Forelimb muscle (tissue), 1 donor: ENCODE measurements at regions not wholly inside any gene's neighbourhood (a gene's known extent, or its start where the extent isn't known, plus 50 kb on each side); places are given as distances from the start of the nearest gene placed in this dataset.
A peak's percentile ranks its signal among the peaks of the same experiment; 100 is the strongest.

Source experiments
- DNase-seq: peaks from one replicate; pipeline ENCODE4 v3.0.0-alpha.2; 2013; ENCODE audit warnings: low read depth

DNA sequence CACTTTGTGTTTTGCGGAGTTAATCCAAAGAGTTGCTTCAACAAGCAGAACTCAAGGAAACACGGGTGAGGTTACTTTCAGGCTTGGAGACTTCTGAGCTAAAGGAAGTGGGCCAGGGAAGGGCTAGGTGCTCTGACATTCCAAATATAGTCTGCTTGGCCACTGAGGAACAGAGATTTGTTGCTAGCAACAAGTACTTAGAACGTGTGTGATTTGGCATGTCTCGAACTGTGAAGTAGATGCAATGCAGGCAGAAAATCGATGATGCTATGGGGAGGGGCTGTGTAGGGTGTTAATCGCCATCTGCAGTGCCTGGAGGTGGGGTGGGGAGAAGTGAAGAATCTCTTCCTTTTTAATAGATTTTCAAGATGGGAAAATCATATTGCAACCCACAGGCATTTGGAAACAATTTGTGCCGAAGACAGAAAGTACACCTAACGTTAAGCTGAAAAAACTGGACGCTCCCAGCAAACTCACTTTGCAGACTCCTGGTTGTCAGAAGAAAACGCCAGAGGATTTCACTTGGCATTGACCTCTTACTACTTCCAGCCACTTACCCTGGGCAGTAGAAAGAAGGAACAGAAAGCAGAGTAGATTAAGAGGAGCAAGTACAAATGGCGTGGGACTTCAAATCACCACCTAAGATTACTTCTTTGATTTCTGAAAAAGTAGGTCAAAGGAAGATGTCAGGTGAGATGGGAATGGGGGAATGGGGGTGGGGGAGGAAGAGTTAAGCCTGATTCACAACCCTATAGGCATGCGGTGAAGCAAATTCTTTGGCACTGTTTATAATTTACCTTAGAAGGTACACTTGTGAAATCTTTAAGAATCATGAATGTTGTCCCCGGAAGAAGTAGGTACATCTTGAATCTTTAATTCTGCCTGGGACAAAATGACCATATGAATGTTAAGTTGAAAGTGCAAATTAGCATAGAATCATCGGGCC, 314.1 kb downstream of the CD83 start:
- DNase-seq = no peak

DNA sequence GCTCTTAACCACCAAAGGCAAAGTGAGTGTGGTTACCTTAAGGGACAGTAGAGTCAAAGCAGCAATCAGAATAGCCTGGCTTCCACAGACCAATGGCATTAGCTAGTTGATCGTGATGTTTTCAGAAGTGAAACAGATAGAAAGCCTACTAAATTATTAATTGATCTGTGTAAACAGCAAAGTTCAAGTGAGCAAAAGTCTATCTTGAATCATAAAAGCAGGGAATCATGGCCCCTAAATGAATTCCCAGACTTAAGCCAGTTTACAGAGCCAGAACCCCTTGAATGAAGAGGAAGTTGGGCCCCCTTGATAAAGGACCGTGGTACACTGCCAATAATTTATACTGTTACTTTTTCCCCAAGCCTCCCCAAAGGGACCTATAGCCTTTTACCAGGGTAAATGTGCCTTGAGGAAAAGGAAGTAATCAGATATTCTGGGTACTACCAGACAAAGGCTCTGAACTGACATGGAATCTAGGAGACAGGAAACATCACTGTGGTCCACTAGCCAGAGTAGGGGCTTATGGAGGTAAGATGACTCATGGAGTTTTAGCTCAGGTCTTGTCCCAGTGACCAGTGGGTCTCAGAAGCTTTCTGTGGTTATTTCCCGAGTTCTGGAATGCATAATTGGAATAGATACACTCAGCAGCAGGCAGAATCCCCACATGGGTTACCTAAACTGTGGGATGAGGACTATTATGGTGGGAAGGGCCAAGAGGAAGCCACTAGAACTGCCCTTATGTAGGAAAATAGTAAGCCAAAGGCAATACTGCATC, 317.5 kb downstream of the CD83 start:
- no peak for DNase-seq

- DNase-seq = no peak
These were observed 319.1 kb downstream of the CD83 start for GRCh38 chr6:14436592-14437132.

DNA sequence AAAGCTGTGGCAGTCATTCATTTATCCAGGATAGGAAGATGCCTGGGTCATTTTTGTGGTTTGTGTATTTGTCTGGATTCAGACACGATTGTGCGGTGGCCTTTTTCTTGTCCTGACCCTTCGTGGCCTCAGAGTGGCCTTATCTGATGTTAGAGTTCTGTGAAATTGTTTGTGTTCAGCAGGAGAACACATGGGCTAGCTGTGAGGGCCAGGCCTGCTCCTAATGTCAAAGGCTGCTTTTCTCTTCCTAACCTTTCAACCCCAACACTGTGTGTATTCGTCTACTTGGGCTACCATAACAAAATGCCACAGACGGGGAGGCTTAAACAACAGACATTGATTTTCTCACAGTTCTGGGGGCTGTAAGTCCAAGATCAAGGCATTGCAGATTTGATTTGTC, 321.8 kb downstream of the CD83 start:
- no peak for DNase-seq

GRCh38 chr6:14440215-14440910, 322.8 kb downstream of the CD83 start:
- no peak for DNase-seq

GRCh38 chr6:14440940-14441781, 323.6 kb downstream of the CD83 start:
- DNase-seq = peak; percentile 60

GRCh38 chr6:14442242-14442641, 324.7 kb downstream of the CD83 start:
- no peak for DNase-seq

- no peak for DNase-seq
These were observed 326.2 kb downstream of the CD83 start for GRCh38 chr6:14443629-14444268.

DNA sequence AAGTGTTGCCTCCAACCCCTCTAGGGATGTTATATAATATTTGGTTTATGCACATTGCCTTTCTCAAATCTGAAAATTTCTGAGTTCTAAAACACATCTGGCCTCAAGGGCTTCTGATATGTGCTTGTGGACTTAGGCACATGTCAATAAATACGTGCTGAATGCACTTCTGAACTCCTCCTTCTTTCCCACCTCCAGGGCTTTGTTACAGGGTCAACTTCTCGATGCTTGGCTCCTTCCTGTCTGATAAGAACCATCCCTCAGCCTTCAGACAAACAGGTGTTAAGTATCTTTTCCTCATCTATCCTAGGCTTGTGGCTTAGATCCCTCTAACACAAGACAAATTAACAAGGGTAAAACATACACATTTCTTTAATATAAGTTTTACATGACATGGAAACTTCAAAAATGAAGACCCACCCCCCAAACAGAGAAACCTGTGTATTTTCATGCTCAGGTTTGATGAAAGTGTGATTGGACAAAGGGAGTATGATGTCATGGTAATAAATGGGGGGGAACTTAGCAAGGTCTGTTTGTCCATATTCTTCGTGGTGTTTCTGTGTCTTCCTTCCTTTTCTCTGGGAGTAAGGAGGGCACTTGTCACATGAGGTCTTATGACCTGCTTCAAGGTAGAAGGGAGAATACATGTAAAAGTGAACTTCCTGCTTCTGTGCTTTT, 326.9 kb downstream of the CD83 start:
- DNase-seq = no peak

GRCh38 chr6:14447240-14447639, 329.7 kb downstream of the CD83 start:
- DNase-seq = no peak

GRCh38 chr6:14448246-14448645, 330.7 kb downstream of the CD83 start:
- no peak for DNase-seq

DNA sequence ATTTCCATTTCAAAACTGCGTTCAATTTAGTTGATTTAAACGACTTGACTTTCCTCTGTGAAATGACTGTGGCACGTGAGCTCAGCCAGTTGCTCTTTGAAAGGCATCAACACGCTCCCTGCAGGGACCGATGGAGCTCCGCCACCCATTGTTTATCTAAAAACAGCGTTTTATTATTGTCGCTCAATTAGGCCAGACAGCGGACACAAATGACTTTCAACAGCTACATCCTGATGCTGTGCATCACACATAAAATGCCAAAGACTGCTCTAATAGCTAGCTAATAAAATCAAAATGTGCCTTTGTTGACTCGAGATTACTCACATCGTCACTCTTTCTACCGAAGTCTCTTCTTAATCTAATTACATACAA, 332.5 kb downstream of the CD83 start:
- no peak for DNase-seq

GRCh38 chr6:14450578-14450977, 333.0 kb downstream of the CD83 start:
- no peak for DNase-seq

DNA sequence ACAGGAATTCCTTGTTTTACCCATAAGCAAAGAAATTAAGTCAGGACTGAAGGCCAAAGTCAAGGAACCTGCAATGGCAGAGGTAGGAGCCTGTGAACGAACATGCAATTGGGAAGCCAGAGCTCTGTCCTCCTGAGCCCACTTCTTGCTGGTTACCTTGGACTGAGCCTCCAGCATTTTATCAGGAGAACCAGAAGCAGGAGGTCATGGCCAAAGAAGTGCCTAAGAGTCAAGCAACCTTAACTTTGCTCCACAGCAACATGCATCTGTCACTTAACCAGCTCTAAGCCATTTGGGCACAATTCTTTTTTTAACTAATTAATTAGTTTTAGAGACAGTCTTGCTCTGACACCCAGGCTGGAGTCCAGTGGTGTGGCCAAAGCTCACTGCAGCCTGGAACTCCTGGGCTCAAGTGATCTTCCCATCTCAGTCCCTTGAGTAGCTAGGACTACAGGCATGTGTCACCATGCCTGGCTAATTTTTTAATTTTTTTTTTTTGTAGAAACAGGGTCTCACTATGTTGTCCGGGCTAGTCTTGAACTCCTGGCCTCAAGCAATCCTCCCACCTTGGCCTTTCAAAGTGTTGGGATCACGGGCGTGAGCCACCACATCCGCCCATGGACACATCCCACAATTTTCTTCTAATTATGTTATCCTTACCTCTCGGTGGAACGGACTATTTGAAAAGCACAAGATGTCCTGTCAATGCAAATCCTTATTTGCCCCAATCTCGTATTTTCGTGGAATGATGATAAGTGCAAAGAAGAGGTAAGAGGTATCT, 334.2 kb downstream of the CD83 start:
- no peak for DNase-seq

DNA sequence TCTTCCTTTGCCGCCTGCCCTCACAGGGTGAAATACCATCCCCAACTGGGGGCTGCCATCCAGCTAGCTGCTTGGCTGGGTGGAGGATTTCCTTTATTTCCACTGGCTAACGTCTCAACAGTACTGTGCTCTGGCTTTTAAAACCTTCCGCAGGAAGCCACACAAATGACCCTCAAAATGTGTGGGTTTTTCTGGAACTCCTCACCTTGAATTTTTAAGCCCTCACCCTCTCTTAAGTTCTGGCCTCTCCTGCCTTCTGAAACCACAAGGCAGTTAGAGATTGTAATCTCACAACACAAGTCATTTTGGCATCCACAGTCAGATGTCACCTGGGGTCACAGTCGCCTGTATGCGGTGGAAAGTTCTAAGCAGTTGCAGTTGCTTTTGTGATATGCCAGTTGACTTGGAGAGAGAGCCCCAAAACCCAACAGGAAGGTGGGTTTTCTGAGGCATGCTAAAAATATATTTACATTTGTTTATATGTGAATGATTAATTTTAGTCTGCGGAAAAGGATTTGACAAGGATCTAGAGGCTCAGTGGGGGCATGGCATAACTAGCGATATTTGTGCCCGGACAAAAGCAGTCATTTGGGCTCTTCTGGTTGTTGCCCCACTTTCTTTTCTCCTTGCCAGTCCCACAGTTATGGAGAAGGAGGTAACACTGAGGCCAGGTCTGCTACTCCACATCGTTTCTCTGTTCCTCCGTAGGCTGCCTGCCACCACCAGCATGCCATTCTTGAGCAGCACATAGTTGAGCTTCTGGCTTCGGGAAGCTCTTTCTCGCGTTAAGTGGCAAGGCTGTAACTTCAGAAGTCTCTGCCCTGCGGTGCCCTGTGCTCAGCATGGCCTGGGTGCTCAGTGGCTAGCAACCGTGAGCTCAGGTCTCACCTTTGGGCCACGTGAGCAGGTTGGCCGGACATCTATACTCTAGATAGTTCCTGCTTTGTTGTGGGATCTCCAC, 335.3 kb downstream of the CD83 start:
- no peak for DNase-seq

DNA sequence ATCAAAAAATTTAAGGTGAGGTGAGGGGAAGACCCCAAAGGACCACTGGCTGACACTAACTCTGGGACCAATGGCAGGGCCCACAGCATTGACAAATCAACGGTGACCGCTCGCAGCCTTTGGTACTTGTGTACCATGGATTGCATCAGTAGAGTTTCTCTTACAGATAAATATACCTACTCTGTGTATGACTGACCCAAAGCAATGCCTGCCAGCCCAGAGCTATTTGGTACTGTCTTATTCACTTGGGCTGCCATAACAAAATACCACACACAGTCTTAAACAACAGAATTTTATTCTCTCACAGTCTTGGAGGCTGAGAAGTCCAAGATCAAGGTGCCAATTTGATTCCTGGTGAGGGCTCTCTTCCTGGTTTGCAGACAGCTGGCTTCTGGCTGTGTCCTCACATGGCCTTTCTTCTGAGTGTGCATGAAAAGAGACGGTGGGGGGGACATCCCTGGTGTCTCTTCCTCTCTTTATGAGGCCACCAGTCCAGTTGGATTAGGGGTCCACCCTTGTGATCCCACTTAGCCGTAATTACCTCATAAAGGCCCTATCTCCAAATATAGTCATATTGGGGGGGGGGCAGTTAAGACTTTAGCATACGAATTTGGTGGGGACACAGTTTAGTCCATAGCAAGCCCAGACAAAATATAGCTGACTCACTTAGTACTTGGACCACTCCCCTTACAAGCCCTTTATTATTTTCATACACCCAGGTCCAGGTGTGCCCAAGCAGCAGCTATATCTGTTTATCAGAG, 336.3 kb downstream of the CD83 start:
- no peak for DNase-seq

GRCh38 chr6:14454473-14454775, 336.9 kb downstream of the CD83 start:
- DNase-seq = no peak
